ENCODE measurements at regions not wholly inside any gene's neighbourhood (a gene's known extent, or its start where the extent isn't known, plus 50 kb on each side); places are given as distances from the start of the nearest gene placed in this dataset.

- ChIA-PET SMC1A (ENCODE audit: uncharacterized antibody, unreplicated experiment) (no interaction called here), POLR2A (no interaction called here), CTCF (no interaction called here), RAD21 (ENCODE audit: unreplicated experiment) (no interaction called here)
- Histone ChIP-seq H3K27me3 (replicated peaks in 1 of 2; ENCODE audit: control insufficient read depth in 2 of 2, insufficient read depth in 2 of 2, low read length in 1 of 2) (no peaks in the 10 kb centered on the region), H3K27ac (ENCODE audit: control insufficient read depth, insufficient read depth) (no peak overlapping the region), H3K4me1 (ENCODE audit: control insufficient read depth, insufficient read depth, low read length) (no peaks in the 10 kb centered on the region), H3K4me3 (no peak overlapping the region), H3K4me2 (ENCODE audit: control insufficient read depth, insufficient read depth) (no peak overlapping the region), H3K9ac (ENCODE audit: control insufficient read depth, insufficient read depth, low read length) (no peak overlapping the region), H2AFZ (ENCODE audit: control insufficient read depth, low read depth, low read length) (no peak overlapping the region), H3K79me2 (ENCODE audit: control insufficient read depth, insufficient read depth, low read length) (no peaks in the 10 kb centered on the region), H4K20me1 (ENCODE audit: control insufficient read depth, insufficient read depth) (no peaks in the 10 kb centered on the region), H3K9me3 (replicated peaks; ENCODE audit: control insufficient read depth, insufficient read depth, low read length) (no peaks in the 10 kb centered on the region; the same call in 2 of the 3 replicates), H3K36me3 (ENCODE audit: control insufficient read depth in 2 of 2, insufficient read depth in 2 of 2, low read length in 1 of 2) (no peaks in the 10 kb centered on the region)
- TF ChIP-seq ZZZ3 (IDR thresholded peaks at IDR 0.05; ENCODE audit: control insufficient read depth, insufficient read length, low read depth) (no peak), POLR2A (IDR thresholded peaks at IDR 0.05; ENCODE audit: low read depth, low read length) (no peak), FOS (IDR thresholded peaks at IDR 0.05; ENCODE audit: borderline replicate concordance, extremely low read depth, insufficient read length) (no peak)
- ATAC-seq (no peak), DNase-seq (ENCODE audit: low read depth, low spot score) (no peak), FAIRE-seq (no peak)
- in situ Hi-C loops (cut with MboI) (no loop called here), intact Hi-C loops (cut with micrococcal nuclease; ENCODE audit: unreplicated experiment) (no loop called here)
- no TSS peak for BruUV-seq (replicated peaks)
Measured at GRCh38 chr9:2560180-2560579, 61.4 kb upstream of the VLDLR start.

DNA sequence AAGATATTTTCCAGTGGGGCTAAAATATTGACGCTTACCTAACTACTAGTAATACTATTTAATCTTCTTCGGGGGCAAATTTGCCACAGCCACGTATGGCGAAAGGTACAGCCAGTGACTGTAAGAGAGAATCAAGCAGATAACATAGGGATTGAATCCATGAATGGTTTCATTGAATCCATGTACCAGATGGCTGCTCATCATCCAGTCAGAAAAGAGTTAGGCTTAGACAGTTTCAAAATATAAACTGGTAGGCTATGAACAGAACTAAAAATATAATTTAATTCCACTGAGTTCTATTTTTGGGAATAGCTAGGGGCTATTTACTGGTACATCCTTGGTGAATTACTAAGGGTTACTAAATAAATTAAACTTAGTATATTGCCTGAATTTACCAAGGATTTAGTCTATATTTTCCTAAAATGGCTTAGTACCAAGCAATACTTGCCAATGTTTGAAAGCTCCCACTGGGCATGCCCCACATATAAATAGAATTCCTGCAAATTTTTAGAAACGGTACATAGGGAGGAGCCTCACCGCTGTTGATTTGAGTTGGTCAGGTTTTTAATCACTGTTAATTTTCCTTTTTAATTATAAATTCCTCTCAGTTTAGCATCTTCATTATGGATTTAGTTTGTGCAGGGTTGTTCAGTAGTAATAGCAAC, 55.8 kb upstream of the VLDLR start:
- H3K4me3 ChIP-seq: no peak overlapping the region
- in situ Hi-C loops (cut with MboI): no loop called here
- no peaks in the 10 kb centered on the region for H3K9me3 ChIP-seq (replicated peaks; ENCODE audit: control insufficient read depth, insufficient read depth, low read length)
- FAIRE-seq (no peak), ATAC-seq (no peak), DNase-seq (ENCODE audit: low read depth, low spot score) (no peak)
- no peaks in the 10 kb centered on the region for H4K20me1 ChIP-seq (ENCODE audit: control insufficient read depth, insufficient read depth)
- ChIA-PET SMC1A (ENCODE audit: uncharacterized antibody, unreplicated experiment) (no interaction called here), POLR2A (no interaction called here), CTCF (no interaction called here), RAD21 (ENCODE audit: unreplicated experiment) (no interaction called here)
- H3K4me1 ChIP-seq (ENCODE audit: control insufficient read depth, insufficient read depth, low read length): no peaks in the 10 kb centered on the region
- H3K4me2 ChIP-seq (ENCODE audit: control insufficient read depth, insufficient read depth): no peak overlapping the region
- no TSS peak for BruUV-seq (replicated peaks)
- 83% methylated on average over 6 of the region's 6 CpGs for WGBS (ENCODE audit: insufficient coverage, insufficient replicate concordance, low lambda C conversion rate, missing lambda C conversion rate)
- H2AFZ ChIP-seq (ENCODE audit: control insufficient read depth, low read depth, low read length): no peak overlapping the region
- H3K27me3 ChIP-seq (replicated peaks in 1 of 2; ENCODE audit: control insufficient read depth in 2 of 2, insufficient read depth in 2 of 2, low read length in 1 of 2): no peaks in the 10 kb centered on the region
- intact Hi-C loops (cut with micrococcal nuclease; ENCODE audit: unreplicated experiment): no loop called here
- H3K27ac ChIP-seq (ENCODE audit: control insufficient read depth, insufficient read depth): no peak overlapping the region
- H3K9ac ChIP-seq (ENCODE audit: control insufficient read depth, insufficient read depth, low read length): no peak overlapping the region
- H3K79me2 ChIP-seq (ENCODE audit: control insufficient read depth, insufficient read depth, low read length): no peaks in the 10 kb centered on the region
- H3K36me3 ChIP-seq (ENCODE audit: control insufficient read depth in 2 of 2, insufficient read depth in 2 of 2, low read length in 1 of 2): no peaks in the 10 kb centered on the region
- TF ChIP-seq NFIC (IDR thresholded peaks at IDR 0.05; ENCODE audit: low read depth, low read length) (no peak), ZNF622 (IDR thresholded peaks at IDR 0.05) (no peak), IKZF1 (conservative IDR thresholded peaks at IDR 0.05) (no peak), MXI1 (IDR thresholded peaks at IDR 0.05; ENCODE audit: low read depth, low read length) (no peak), ZNF384 (IDR thresholded peaks at IDR 0.05; ENCODE audit: borderline replicate concordance, low read depth, low read length) (no peak), HDAC6 (IDR thresholded peaks at IDR 0.05; ENCODE audit: unreplicated experiment) (no peak), KAT2A (conservative IDR thresholded peaks at IDR 0.05; ENCODE audit: control insufficient read depth, low read depth, low read length) (no peak), JUND (IDR thresholded peaks at IDR 0.05; ENCODE audit: low read depth, low read length) (no peak), YBX1 (IDR thresholded peaks at IDR 0.05) (no peak)
- TF ChIP-seq, protein P1, sequence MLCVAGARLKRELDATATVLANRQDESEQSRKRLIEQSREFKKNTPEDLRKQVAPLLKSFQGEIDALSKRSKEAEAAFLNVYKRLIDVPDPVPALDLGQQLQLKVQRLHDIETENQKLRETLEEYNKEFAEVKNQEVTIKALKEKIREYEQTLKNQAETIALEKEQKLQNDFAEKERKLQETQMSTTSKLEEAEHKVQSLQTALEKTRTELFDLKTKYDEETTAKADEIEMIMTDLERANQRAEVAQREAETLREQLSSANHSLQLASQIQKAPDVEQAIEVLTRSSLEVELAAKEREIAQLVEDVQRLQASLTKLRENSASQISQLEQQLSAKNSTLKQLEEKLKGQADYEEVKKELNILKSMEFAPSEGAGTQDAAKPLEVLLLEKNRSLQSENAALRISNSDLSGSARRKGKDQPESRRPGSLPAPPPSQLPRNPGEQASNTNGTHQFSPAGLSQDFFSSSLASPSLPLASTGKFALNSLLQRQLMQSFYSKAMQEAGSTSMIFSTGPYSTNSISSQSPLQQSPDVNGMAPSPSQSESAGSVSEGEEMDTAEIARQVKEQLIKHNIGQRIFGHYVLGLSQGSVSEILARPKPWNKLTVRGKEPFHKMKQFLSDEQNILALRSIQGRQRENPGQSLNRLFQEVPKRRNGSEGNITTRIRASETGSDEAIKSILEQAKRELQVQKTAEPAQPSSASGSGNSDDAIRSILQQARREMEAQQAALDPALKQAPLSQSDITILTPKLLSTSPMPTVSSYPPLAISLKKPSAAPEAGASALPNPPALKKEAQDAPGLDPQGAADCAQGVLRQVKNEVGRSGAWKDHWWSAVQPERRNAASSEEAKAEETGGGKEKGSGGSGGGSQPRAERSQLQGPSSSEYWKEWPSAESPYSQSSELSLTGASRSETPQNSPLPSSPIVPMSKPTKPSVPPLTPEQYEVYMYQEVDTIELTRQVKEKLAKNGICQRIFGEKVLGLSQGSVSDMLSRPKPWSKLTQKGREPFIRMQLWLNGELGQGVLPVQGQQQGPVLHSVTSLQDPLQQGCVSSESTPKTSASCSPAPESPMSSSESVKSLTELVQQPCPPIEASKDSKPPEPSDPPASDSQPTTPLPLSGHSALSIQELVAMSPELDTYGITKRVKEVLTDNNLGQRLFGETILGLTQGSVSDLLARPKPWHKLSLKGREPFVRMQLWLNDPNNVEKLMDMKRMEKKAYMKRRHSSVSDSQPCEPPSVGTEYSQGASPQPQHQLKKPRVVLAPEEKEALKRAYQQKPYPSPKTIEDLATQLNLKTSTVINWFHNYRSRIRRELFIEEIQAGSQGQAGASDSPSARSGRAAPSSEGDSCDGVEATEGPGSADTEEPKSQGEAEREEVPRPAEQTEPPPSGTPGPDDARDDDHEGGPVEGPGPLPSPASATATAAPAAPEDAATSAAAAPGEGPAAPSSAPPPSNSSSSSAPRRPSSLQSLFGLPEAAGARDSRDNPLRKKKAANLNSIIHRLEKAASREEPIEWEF (IDR thresholded peaks at IDR 0.05; ENCODE audit: insufficient replicate concordance, low read depth, low read length): no peak
